Erythroblast (primary cell): ENCODE measurements at regions not wholly inside any gene's neighbourhood (a gene's known extent, or its start where the extent isn't known, plus 50 kb on each side); places are given as distances from the start of the nearest gene placed in this dataset.
"Not testable (repeated sequence)": the region's sequence is repeated elsewhere in the genome, so short reads cannot be mapped to it uniquely, and the experiment has no call there.

Experiments
- DNase-seq, 2 experiments: peaks; one replicate each; lab custom pipeline; 2025; lab: John Stamatoyannopoulos, UW
- GATA1 ChIP-seq: IDR thresholded peaks from 2 replicates; pipeline ENCODE4 v1.6.1; 2011; ENCODE audit warnings: low read depth, mild to moderate bottlenecking, control low read depth, low read length, moderate library complexity
- POLR2A ChIP-seq: IDR thresholded peaks from 2 replicates; pipeline ENCODE4 v1.6.1; 2011; ENCODE audit warnings: mild to moderate bottlenecking, low read length

- DNase-seq, result no peak
- TF ChIP-seq GATA1 (no peak), POLR2A (no peak)
These were observed 1915.7 kb upstream of the CELF4 start for GRCh38 chr18:39481281-39481680.

- DNase-seq, result no peak
- TF ChIP-seq POLR2A, result no peak
- no peak for TF ChIP-seq GATA1
These were observed 1915.0 kb upstream of the CELF4 start for GRCh38 chr18:39480494-39481195.

GRCh38 chr18:39464006-39464405, 1898.4 kb upstream of the CELF4 start:
- no peak for TF ChIP-seq POLR2A
- TF ChIP-seq GATA1, result no peak
- no peak for DNase-seq

- TF ChIP-seq GATA1 (no peak), POLR2A (no peak)
- DNase-seq, result no peak
These were observed 1896.8 kb upstream of the CELF4 start for GRCh38 chr18:39462436-39462835.

- TF ChIP-seq POLR2A (no peak), GATA1 (no peak)
- no peak for DNase-seq
These were observed 1894.5 kb upstream of the CELF4 start for GRCh38 chr18:39460136-39460535.

GRCh38 chr18:39455285-39455684, 1889.7 kb upstream of the CELF4 start:
- TF ChIP-seq POLR2A (no peak), GATA1 (no peak)
- peak; percentile 21 to 32 for DNase-seq

- no peak for TF ChIP-seq GATA1
- TF ChIP-seq POLR2A, result no peak
- no peak for DNase-seq
These were observed 1889.3 kb upstream of the CELF4 start for GRCh38 chr18:39454866-39455265.

GRCh38 chr18:39453882-39454281, 1888.3 kb upstream of the CELF4 start:
- peak; percentile 21 to 24 for DNase-seq
- TF ChIP-seq POLR2A (no peak), GATA1 (no peak)

- no peak for TF ChIP-seq POLR2A
- TF ChIP-seq GATA1, result no peak
- DNase-seq, result no peak
These were observed 1887.8 kb upstream of the CELF4 start for GRCh38 chr18:39453356-39453755.

- TF ChIP-seq GATA1 (no peak), POLR2A (no peak)
- DNase-seq, result no peak
These were observed 1885.4 kb upstream of the CELF4 start for GRCh38 chr18:39450958-39451357.

- no peak for DNase-seq
- TF ChIP-seq POLR2A (no peak), GATA1 (no peak)
These were observed 1884.0 kb upstream of the CELF4 start for GRCh38 chr18:39449566-39449965.

- no peak for DNase-seq
- no peak for TF ChIP-seq POLR2A
- TF ChIP-seq GATA1, result no peak
These were observed 1883.3 kb upstream of the CELF4 start for GRCh38 chr18:39448942-39449341.

GRCh38 chr18:39444957-39445356, 1879.4 kb upstream of the CELF4 start:
- not testable (repeated sequence) for DNase-seq

- TF ChIP-seq POLR2A, result no peak
- no peak for TF ChIP-seq GATA1
- DNase-seq, result no peak
These were observed 1876.0 kb upstream of the CELF4 start for GRCh38 chr18:39441648-39442047.

- no peak for TF ChIP-seq GATA1
- no peak for TF ChIP-seq POLR2A
These were observed 1870.4 kb upstream of the CELF4 start for GRCh38 chr18:39435996-39436395.

More at GRCh38 chr18:39435996-39436395, 1870.4 kb upstream of the CELF4 start:
- DNase-seq, result no peak
